KMS-11 (cell line): ENCODE measurements at regions not wholly inside any gene's neighbourhood (a gene's known extent, or its start where the extent isn't known, plus 50 kb on each side); places are given as distances from the start of the nearest gene placed in this dataset.
"Not testable (repeated sequence)": the region's sequence is repeated elsewhere in the genome, so short reads cannot be mapped to it uniquely, and the experiment has no call there.

Source experiments
- H2AFZ ChIP-seq: fragments of 200-600 bp; sonication (generic); 2 replicates; pipeline ENCODE4 v1.6.1; 2016; ENCODE audit warnings: antibody characterized with exemption, mixed run types, low read depth
- H3K27ac ChIP-seq: fragments of 200-600 bp; sonication (generic); 2 replicates; pipeline ENCODE4 v1.6.1; 2016; ENCODE audit warnings: mild to moderate bottlenecking, mixed run types
- H3K27me3 ChIP-seq: fragments of 200-600 bp; sonication (generic); 2 replicates; pipeline ENCODE4 v1.6.1; 2017; ENCODE audit warnings: mild to moderate bottlenecking, low read depth, mixed run types, moderate library complexity; ENCODE audit not compliant: insufficient read depth
- H3K36me3 ChIP-seq: fragments of 200-600 bp; sonication (generic); 2 replicates; pipeline ENCODE4 v1.6.1; 2017; ENCODE audit warnings: mild to moderate bottlenecking, mixed run types; ENCODE audit not compliant: insufficient read depth
- H3K4me1 ChIP-seq: fragments of 200-600 bp; sonication (generic); 2 replicates; pipeline ENCODE4 v1.6.1; 2016; ENCODE audit warnings: mild to moderate bottlenecking, low read depth, mixed run types; ENCODE audit not compliant: poor library complexity, severe bottlenecking
- H3K4me2 ChIP-seq: fragments of 200-600 bp; sonication (generic); 2 replicates; pipeline ENCODE4 v1.7.0; 2016; ENCODE audit warnings: mild to moderate bottlenecking, mixed run types
- H3K4me3 ChIP-seq: fragments of 200-600 bp; sonication (generic); IDR thresholded peaks from 2 replicates; pipeline ENCODE4 v1.6.1; 2017; ENCODE audit warnings: low read depth, low read length, mixed read lengths; ENCODE audit not compliant: insufficient read depth
- H3K79me2 ChIP-seq: fragments of 200-600 bp; sonication (generic); 2 replicates; pipeline ENCODE4 v1.6.1; 2016; ENCODE audit warnings: low read depth, mixed run types; ENCODE audit not compliant: insufficient read depth
- H3K9ac ChIP-seq: fragments of 200-600 bp; sonication (generic); 2 replicates; pipeline ENCODE4 v1.6.1; 2016; ENCODE audit warnings: mild to moderate bottlenecking, mixed run types
- H4K20me1 ChIP-seq: fragments of 200-600 bp; sonication (generic); 2 replicates; pipeline ENCODE4 v1.6.1; 2016; ENCODE audit warnings: mild to moderate bottlenecking, mixed run types; ENCODE audit not compliant: insufficient read depth
- CTCF ChIP-seq: fragments of 200-600 bp; sonication (generic); conservative IDR thresholded peaks from 2 replicates; pipeline ENCODE4 v1.6.1; 2017; ENCODE audit warnings: low read depth, mild to moderate bottlenecking, antibody characterized with exemption, low read length, moderate library complexity, mixed read lengths

GRCh38 chr11:82034527-82034926 lies 699.1 kb downstream of the FAM181B start:
- no peak overlapping the region for H3K27ac ChIP-seq
- H3K4me1 ChIP-seq: no peaks in the 10 kb centered on the region
- no peaks in the 10 kb centered on the region for H4K20me1 ChIP-seq
- no peaks in the 10 kb centered on the region for H3K27me3 ChIP-seq
- H3K79me2 ChIP-seq: no peaks in the 10 kb centered on the region
- no peak overlapping the region for H3K4me3 ChIP-seq
- no peak overlapping the region for H2AFZ ChIP-seq
- no peak overlapping the region for H3K4me2 ChIP-seq
- TF ChIP-seq CTCF: no peak
- H3K9ac ChIP-seq: no peak overlapping the region
- H3K36me3 ChIP-seq: no peaks in the 10 kb centered on the region

- H3K27me3 ChIP-seq, H3K4me1 ChIP-seq, H3K4me2 ChIP-seq, H2AFZ ChIP-seq, H3K79me2 ChIP-seq, H4K20me1 ChIP-seq, H3K36me3 ChIP-seq, H3K27ac ChIP-seq, H3K9ac ChIP-seq, H3K4me3 ChIP-seq: not testable (repeated sequence)
These were observed 706.3 kb downstream of the FAM181B start for GRCh38 chr11:82027335-82027734.

GRCh38 chr11:82024760-82025159 lies 708.9 kb downstream of the FAM181B start:
- Histone ChIP-seq H4K20me1 (no peaks in the 10 kb centered on the region), H2AFZ (no peak overlapping the region), H3K4me3 (no peak overlapping the region), H3K9ac (no peak overlapping the region), H3K27ac (no peak overlapping the region), H3K4me1 (no peaks in the 10 kb centered on the region), H3K36me3 (no peaks in the 10 kb centered on the region), H3K4me2 (no peak overlapping the region), H3K27me3 (no peaks in the 10 kb centered on the region), H3K79me2 (no peaks in the 10 kb centered on the region)
- no peak for TF ChIP-seq CTCF

GRCh38 chr11:82012276-82012675 lies 721.4 kb downstream of the FAM181B start:
- Histone ChIP-seq H3K79me2 (no peaks in the 10 kb centered on the region), H3K9ac (no peak overlapping the region), H2AFZ (no peak overlapping the region), H3K36me3 (no peaks in the 10 kb centered on the region), H3K27me3 (no peaks in the 10 kb centered on the region), H3K4me3 (no peak overlapping the region), H3K27ac (no peak overlapping the region), H3K4me1 (no peaks in the 10 kb centered on the region), H4K20me1 (no peaks in the 10 kb centered on the region), H3K4me2 (no peak overlapping the region)
- TF ChIP-seq CTCF: no peak

GRCh38 chr11:82009133-82009532 lies 724.5 kb downstream of the FAM181B start:
- no peaks in the 10 kb centered on the region for H3K27me3 ChIP-seq
- H4K20me1 ChIP-seq: no peaks in the 10 kb centered on the region
- no peak overlapping the region for H3K27ac ChIP-seq
- H2AFZ ChIP-seq: no peak overlapping the region
- no peak overlapping the region for H3K4me3 ChIP-seq
- no peaks in the 10 kb centered on the region for H3K36me3 ChIP-seq
- H3K9ac ChIP-seq: no peak overlapping the region
- no peaks in the 10 kb centered on the region for H3K79me2 ChIP-seq
- H3K4me1 ChIP-seq: no peaks in the 10 kb centered on the region
- no peak for TF ChIP-seq CTCF
- H3K4me2 ChIP-seq: no peak overlapping the region
